GM12878 (cell line): ENCODE measurements at regions not wholly inside any gene's neighbourhood (a gene's known extent, or its start where the extent isn't known, plus 50 kb on each side); places are given as distances from the start of the nearest gene placed in this dataset.

Source experiments
- ATAC-seq: fragments of 200-7000 bp; cut with Tn5 transposase; 3 replicates; pipeline ENCODE4 v1.9.1; 2020; ENCODE audit warnings: mild to moderate bottlenecking, moderate library complexity
- BruUV-seq: library from RNA; stranded (reverse); fragments of 400-500 nt; replicated peaks from 2 replicates; lab custom pipeline; 2021; lab: Mats Ljungman, UMichigan
- CTCF ChIA-PET: fragments of 300-600 bp; sonication (Branson Sonifier 250); formaldehyde crosslinking; extraction: SDS; loops from one replicate; lab custom pipeline; 2021; ENCODE audit warnings: inconsistent platforms; lab: Yijun Ruan, JAX
- POLR2A ChIA-PET: fragments of 350-600 bp; formaldehyde crosslinking; extraction: SDS; loops from one replicate; lab custom pipeline; 2021; ENCODE audit warnings: inconsistent platforms; lab: Charles Lee
- RAD21 ChIA-PET: fragments of 300-600 bp; sonication (Branson Sonifier 250); formaldehyde crosslinking; loops from one replicate; lab custom pipeline; 2023; ENCODE audit warnings: antibody characterized with exemption; ENCODE audit not compliant: unreplicated experiment; lab: Charles Lee
- SMC1A ChIA-PET: fragments of 300-600 bp; sonication (Branson Sonifier 250); formaldehyde crosslinking; loops from one replicate; lab custom pipeline; 2023; ENCODE audit not compliant: unreplicated experiment, uncharacterized antibody; lab: Charles Lee
- DNase-seq: peaks from one replicate; pipeline ENCODE4 v3.0.0-alpha.2; 2011; ENCODE audit warnings: low read depth, low spot score
- FAIRE-seq: peaks from 3 replicates; lab custom pipeline; 2011; peaks lifted over from hg19 to GRCh38; lab: Jason Lieb, UNC
- H2AFZ ChIP-seq: 2 replicates; pipeline ENCODE4 v1.6.0; 2011; ENCODE audit warnings: low read depth, low read length, control low read depth; ENCODE audit not compliant: control insufficient read depth
- H3K27ac ChIP-seq: 2 replicates; pipeline ENCODE4 v1.5.1; 2011; ENCODE audit warnings: control low read depth; ENCODE audit not compliant: control insufficient read depth, insufficient read depth
- H3K27me3 ChIP-seq, 2 experiments: replicated peaks in 1 of 2; 2 replicates each; pipeline versions ENCODE4 v1.6.0 to v1.6.1; 2011; ENCODE audit warnings: low read length in 1 of 2; ENCODE audit not compliant: control insufficient read depth in 2 of 2, insufficient read depth in 2 of 2
- H3K36me3 ChIP-seq, 2 experiments: 2 replicates each; pipeline ENCODE4 v1.5.1; 2011; ENCODE audit warnings: low read length in 1 of 2; ENCODE audit not compliant: control insufficient read depth in 2 of 2, insufficient read depth in 2 of 2
- H3K4me1 ChIP-seq: 2 replicates; pipeline ENCODE4 v1.6.1; 2011; ENCODE audit warnings: mild to moderate bottlenecking, low read length, moderate library complexity, mixed read lengths; ENCODE audit not compliant: control insufficient read depth, insufficient read depth
- H3K4me2 ChIP-seq: 2 replicates; pipeline ENCODE4 v1.6.0; 2011; ENCODE audit warnings: control low read depth; ENCODE audit not compliant: control insufficient read depth, insufficient read depth
- H3K4me3 ChIP-seq: fragments of 200-600 bp; sonication (generic); 2 replicates; pipeline ENCODE4 v1.5.1; 2016
- H3K79me2 ChIP-seq: 2 replicates; pipeline ENCODE4 v1.6.0; 2011; ENCODE audit warnings: low read length; ENCODE audit not compliant: control insufficient read depth, insufficient read depth
- H3K9ac ChIP-seq: 2 replicates; pipeline ENCODE4 v1.8.0; 2011; ENCODE audit warnings: low read length, control low read depth, mixed read lengths; ENCODE audit not compliant: control insufficient read depth, insufficient read depth
- H3K9me3 ChIP-seq: replicated peaks from 3 replicates; pipeline ENCODE4 v1.5.1; 2011; ENCODE audit warnings: mild to moderate bottlenecking, low read length; ENCODE audit not compliant: control insufficient read depth, insufficient read depth
- H4K20me1 ChIP-seq: 2 replicates; pipeline ENCODE4 v1.6.0; 2011; ENCODE audit not compliant: control insufficient read depth, insufficient read depth
- ASH2L ChIP-seq: fragments of 300-600, 200-600 bp; sonication (generic); IDR thresholded peaks from 2 replicates; pipeline ENCODE4 v1.6.1; 2017; ENCODE audit warnings: low read depth, mild to moderate bottlenecking, borderline replicate concordance
- BRCA1 ChIP-seq: IDR thresholded peaks from 2 replicates; pipeline ENCODE4 v1.6.1; 2011; ENCODE audit warnings: low read depth, low read length, improper control_type of control experiment
- CREM ChIP-seq: IDR thresholded peaks from 2 replicates; pipeline ENCODE4 v1.6.1; 2014; ENCODE audit warnings: antibody characterized with exemption, low read depth
- ELK1 ChIP-seq: IDR thresholded peaks from 2 replicates; pipeline ENCODE4 v1.6.1; 2012; ENCODE audit warnings: low read depth, low read length, improper control_type of control experiment
- JUND ChIP-seq: IDR thresholded peaks from 2 replicates; pipeline ENCODE4 v1.6.1; 2012; ENCODE audit warnings: low read depth, mild to moderate bottlenecking, low read length, improper control_type of control experiment, moderate library complexity
- MEF2A ChIP-seq: IDR thresholded peaks from 2 replicates; pipeline ENCODE4 v1.6.1; 2011; ENCODE audit warnings: low read depth, mild to moderate bottlenecking, low read length, moderate library complexity; ENCODE audit not compliant: insufficient read depth
- NFYB ChIP-seq: IDR thresholded peaks from 2 replicates; pipeline ENCODE4 v1.6.1; 2011; ENCODE audit warnings: low read depth, mild to moderate bottlenecking, low read length, improper control_type of control experiment, moderate library complexity; ENCODE audit not compliant: insufficient read depth
- PAX5 ChIP-seq: IDR thresholded peaks from 2 replicates; pipeline ENCODE4 v1.6.1; 2011; ENCODE audit warnings: low read depth, low read length, borderline replicate concordance
- PBX3 ChIP-seq: IDR thresholded peaks from 2 replicates; pipeline ENCODE4 v1.6.1; 2011; ENCODE audit warnings: mild to moderate bottlenecking, low read depth, low read length, moderate library complexity; ENCODE audit not compliant: insufficient replicate concordance
- RBBP5 ChIP-seq: fragments of 200-600 bp; sonication (generic); conservative IDR thresholded peaks from 2 replicates; pipeline ENCODE4 v1.6.1; 2016
- RELA ChIP-seq: fragments of 450-650 bp; IDR thresholded peaks from 2 replicates; pipeline ENCODE4 v1.8.0; 2014; ENCODE audit warnings: borderline replicate concordance; ENCODE audit not compliant: partially characterized antibody
- SP1 ChIP-seq: IDR thresholded peaks from one replicate; pipeline ENCODE4 v1.6.1; 2011; ENCODE audit warnings: low read depth, low read length
- STAT1 ChIP-seq: fragments of 450-650 bp; conservative IDR thresholded peaks from 2 replicates; pipeline ENCODE4 v1.6.1; 2014; ENCODE audit warnings: antibody characterized with exemption, mild to moderate bottlenecking
- STAT3 ChIP-seq: IDR thresholded peaks from 2 replicates; pipeline ENCODE4 v1.6.1; 2011; ENCODE audit warnings: low read depth, low read length, improper control_type of control experiment
- ZNF217 ChIP-seq: fragments of 450-650 bp; IDR thresholded peaks from 2 replicates; pipeline ENCODE4 v1.6.1; 2017; ENCODE audit warnings: antibody characterized with exemption, mild to moderate bottlenecking
- WGBS: methylation state at CpG from one replicate; pipeline ENCODE4 v1.1.6; 2016; ENCODE audit warnings: low lambda C conversion rate; ENCODE audit not compliant: insufficient replicate concordance, insufficient coverage; ENCODE audit errors: missing lambda C conversion rate; 5-methylcytosine and 5-hydroxymethylcytosine counted together
- in situ Hi-C: fragments of 300-500 bp; cut with MboI; formaldehyde crosslinking; loops from 9 replicates; pipeline ENCODE4 v1.14.3; 2018; ENCODE audit warnings: mixed read lengths
- intact Hi-C: fragments of 100-400 bp; cut with micrococcal nuclease; formaldehyde crosslinking; loops from one replicate; pipeline ENCODE4 v1.14.2; 2022; ENCODE audit not compliant: unreplicated experiment
- TF ChIP-seq, protein P1 (sequence below): fragments of 450-650 bp; formaldehyde crosslinking; IDR thresholded peaks from 2 replicates; pipeline ENCODE4 v1.4.0; 2022; ENCODE audit warnings: mild to moderate bottlenecking, moderate library complexity
- TF ChIP-seq, protein P2 (sequence below): fragments of 450-650 bp; IDR thresholded peaks from 2 replicates; pipeline ENCODE4 v1.6.1; 2017; ENCODE audit warnings: low read depth, mild to moderate bottlenecking, moderate library complexity
- TF ChIP-seq, protein P3 (sequence below): IDR thresholded peaks from 2 replicates; pipeline ENCODE4 v1.6.1; 2011; ENCODE audit warnings: borderline replicate concordance, low read depth, mild to moderate bottlenecking, moderate library complexity, low read length; ENCODE audit not compliant: insufficient read depth, poor library complexity, severe bottlenecking

GRCh38 chr3:135559802-135560201 is 405.7 kb upstream of the PPP2R3A start:
- H3K9ac ChIP-seq: no peak overlapping the region
- ChIA-PET SMC1A (no interaction called here), POLR2A (no interaction called here), RAD21 (no interaction called here), CTCF (no interaction called here)
- intact Hi-C loops (no loop called here), in situ Hi-C loops (no loop called here)
- no peak overlapping the region for H3K27ac ChIP-seq
- H3K27me3 ChIP-seq: no peaks in the 10 kb centered on the region; a peak in 1 of 4 replicates
- no peak overlapping the region for H3K4me2 ChIP-seq
- H3K36me3 ChIP-seq: no peaks in the 10 kb centered on the region
- H3K9me3 ChIP-seq: no peaks in the 10 kb centered on the region
- ATAC-seq (no peak), DNase-seq (no peak), FAIRE-seq (no peak)
- no peaks in the 10 kb centered on the region for H3K79me2 ChIP-seq
- BruUV-seq: no TSS peak
- H3K4me3 ChIP-seq: no peak overlapping the region
- H3K4me1 ChIP-seq: no peaks in the 10 kb centered on the region
- 59% methylated on average over 5 of the region's 5 CpGs for WGBS
- H2AFZ ChIP-seq: no peak overlapping the region
- H4K20me1 ChIP-seq: no peaks in the 10 kb centered on the region
- TF ChIP-seq, protein P1, sequence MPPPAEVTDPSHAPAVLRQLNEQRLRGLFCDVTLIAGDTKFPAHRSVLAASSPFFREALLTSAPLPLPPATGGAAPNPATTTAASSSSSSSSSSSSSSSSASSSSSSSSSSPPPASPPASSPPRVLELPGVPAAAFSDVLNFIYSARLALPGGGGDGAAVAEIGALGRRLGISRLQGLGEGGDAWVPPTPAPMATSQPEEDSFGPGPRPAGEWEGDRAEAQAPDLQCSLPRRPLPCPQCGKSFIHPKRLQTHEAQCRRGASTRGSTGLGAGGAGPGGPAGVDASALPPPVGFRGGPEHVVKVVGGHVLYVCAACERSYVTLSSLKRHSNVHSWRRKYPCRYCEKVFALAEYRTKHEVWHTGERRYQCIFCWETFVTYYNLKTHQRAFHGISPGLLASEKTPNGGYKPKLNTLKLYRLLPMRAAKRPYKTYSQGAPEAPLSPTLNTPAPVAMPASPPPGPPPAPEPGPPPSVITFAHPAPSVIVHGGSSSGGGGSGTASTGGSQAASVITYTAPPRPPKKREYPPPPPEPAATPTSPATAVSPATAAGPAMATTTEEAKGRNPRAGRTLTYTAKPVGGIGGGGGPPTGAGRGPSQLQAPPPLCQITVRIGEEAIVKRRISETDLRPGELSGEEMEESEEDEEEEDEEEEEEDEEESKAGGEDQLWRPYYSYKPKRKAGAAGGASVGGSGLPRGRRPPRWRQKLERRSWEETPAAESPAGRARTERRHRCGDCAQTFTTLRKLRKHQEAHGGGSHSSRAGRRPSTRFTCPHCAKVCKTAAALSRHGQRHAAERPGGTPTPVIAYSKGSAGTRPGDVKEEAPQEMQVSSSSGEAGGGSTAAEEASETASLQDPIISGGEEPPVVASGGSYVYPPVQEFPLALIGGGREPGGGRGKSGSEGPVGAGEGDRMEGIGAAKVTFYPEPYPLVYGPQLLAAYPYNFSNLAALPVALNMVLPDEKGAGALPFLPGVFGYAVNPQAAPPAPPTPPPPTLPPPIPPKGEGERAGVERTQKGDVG (CRISPR knock-in tag): no peak
- TF ChIP-seq ZNF217 (no peak), SP1 (no peak), RELA (no peak), MEF2A (no peak), NFYB (no peak), PAX5 (no peak), CREM (no peak), BRCA1 (no peak), PBX3 (no peak), ASH2L (no peak), RBBP5 (no peak), STAT3 (no peak), ELK1 (no peak), STAT1 (no peak), JUND (no peak)
- TF ChIP-seq, protein P2, sequence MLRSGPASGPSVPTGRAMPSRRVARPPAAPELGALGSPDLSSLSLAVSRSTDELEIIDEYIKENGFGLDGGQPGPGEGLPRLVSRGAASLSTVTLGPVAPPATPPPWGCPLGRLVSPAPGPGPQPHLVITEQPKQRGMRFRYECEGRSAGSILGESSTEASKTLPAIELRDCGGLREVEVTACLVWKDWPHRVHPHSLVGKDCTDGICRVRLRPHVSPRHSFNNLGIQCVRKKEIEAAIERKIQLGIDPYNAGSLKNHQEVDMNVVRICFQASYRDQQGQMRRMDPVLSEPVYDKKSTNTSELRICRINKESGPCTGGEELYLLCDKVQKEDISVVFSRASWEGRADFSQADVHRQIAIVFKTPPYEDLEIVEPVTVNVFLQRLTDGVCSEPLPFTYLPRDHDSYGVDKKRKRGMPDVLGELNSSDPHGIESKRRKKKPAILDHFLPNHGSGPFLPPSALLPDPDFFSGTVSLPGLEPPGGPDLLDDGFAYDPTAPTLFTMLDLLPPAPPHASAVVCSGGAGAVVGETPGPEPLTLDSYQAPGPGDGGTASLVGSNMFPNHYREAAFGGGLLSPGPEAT: no peak
- TF ChIP-seq, protein P3, sequence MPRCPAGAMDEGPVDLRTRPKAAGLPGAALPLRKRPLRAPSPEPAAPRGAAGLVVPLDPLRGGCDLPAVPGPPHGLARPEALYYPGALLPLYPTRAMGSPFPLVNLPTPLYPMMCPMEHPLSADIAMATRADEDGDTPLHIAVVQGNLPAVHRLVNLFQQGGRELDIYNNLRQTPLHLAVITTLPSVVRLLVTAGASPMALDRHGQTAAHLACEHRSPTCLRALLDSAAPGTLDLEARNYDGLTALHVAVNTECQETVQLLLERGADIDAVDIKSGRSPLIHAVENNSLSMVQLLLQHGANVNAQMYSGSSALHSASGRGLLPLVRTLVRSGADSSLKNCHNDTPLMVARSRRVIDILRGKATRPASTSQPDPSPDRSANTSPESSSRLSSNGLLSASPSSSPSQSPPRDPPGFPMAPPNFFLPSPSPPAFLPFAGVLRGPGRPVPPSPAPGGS: no peak
